HL-60 (cell line): ENCODE measurements at regions not wholly inside any gene's neighbourhood (a gene's known extent, or its start where the extent isn't known, plus 50 kb on each side); places are given as distances from the start of the nearest gene placed in this dataset.

ENCODE experiments used
- CTCF ChIP-seq: IDR thresholded peaks from one replicate; pipeline ENCODE4 v1.5.1; 2011; ENCODE audit warnings: low read length, control low read depth, inconsistent platforms; ENCODE audit not compliant: insufficient read depth
- GABPA ChIP-seq: IDR thresholded peaks from 2 replicates; pipeline ENCODE4 v1.6.1; 2012; ENCODE audit warnings: low read depth
- POLR2AphosphoS5 ChIP-seq: IDR thresholded peaks from 2 replicates; pipeline ENCODE4 v1.6.1; 2012; ENCODE audit warnings: low read depth
- TF ChIP-seq, protein P1 (sequence below): IDR thresholded peaks from 2 replicates; pipeline ENCODE4 v1.6.1; 2012; ENCODE audit warnings: low read depth; ENCODE audit not compliant: insufficient replicate concordance

DNA sequence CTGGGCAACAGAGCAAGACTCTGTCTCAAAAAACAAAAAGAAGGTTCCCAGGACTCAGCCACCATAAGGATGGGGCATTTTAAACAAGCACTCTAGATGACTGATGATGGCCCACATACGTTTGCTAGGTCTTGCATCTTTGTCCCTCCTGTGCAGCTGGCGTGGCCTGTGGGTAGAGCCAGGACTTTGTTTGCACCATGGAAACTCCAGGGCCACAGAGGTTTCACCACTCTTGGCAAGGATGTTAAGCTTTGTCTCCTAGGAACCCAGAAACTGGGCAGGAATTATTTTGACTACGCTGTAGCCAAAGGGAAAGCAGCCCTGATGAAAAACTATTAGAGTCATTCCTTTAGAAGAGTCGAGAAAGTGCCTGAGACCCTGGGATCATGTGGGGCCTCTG lies 54.1 kb upstream of the CALM2 start:
- no peak for TF ChIP-seq CTCF
- TF ChIP-seq, protein P1, sequence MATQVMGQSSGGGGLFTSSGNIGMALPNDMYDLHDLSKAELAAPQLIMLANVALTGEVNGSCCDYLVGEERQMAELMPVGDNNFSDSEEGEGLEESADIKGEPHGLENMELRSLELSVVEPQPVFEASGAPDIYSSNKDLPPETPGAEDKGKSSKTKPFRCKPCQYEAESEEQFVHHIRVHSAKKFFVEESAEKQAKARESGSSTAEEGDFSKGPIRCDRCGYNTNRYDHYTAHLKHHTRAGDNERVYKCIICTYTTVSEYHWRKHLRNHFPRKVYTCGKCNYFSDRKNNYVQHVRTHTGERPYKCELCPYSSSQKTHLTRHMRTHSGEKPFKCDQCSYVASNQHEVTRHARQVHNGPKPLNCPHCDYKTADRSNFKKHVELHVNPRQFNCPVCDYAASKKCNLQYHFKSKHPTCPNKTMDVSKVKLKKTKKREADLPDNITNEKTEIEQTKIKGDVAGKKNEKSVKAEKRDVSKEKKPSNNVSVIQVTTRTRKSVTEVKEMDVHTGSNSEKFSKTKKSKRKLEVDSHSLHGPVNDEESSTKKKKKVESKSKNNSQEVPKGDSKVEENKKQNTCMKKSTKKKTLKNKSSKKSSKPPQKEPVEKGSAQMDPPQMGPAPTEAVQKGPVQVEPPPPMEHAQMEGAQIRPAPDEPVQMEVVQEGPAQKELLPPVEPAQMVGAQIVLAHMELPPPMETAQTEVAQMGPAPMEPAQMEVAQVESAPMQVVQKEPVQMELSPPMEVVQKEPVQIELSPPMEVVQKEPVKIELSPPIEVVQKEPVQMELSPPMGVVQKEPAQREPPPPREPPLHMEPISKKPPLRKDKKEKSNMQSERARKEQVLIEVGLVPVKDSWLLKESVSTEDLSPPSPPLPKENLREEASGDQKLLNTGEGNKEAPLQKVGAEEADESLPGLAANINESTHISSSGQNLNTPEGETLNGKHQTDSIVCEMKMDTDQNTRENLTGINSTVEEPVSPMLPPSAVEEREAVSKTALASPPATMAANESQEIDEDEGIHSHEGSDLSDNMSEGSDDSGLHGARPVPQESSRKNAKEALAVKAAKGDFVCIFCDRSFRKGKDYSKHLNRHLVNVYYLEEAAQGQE = no peak
- TF ChIP-seq POLR2AphosphoS5 = no peak
- TF ChIP-seq GABPA = no peak
